Thyroid gland (tissue), 4 donors: ENCODE measurements at regions not wholly inside any gene's neighbourhood (a gene's known extent, or its start where the extent isn't known, plus 50 kb on each side); places are given as distances from the start of the nearest gene placed in this dataset.

ENCODE experiments used
- POLR2A ChIP-seq, 2 donors: fragments of 450-650 bp; IDR thresholded peaks; one replicate each; pipeline ENCODE4 v1.6.1; 2017; ENCODE audit warnings: antibody characterized with exemption in 2 of 2, mild to moderate bottlenecking in 2 of 2, moderate library complexity in 1 of 2
- TF ChIP-seq, protein P1 (sequence below), 6 experiments: fragments of 200-600 bp in 3 of 6; fragments of 450-650 bp in 3 of 6; sonication (generic) in 3 of 6; IDR thresholded peaks; one replicate each; pipeline ENCODE4 v1.5.1; 2016 to 2019; ENCODE audit warnings: antibody characterized with exemption in 6 of 6, mild to moderate bottlenecking in 2 of 6, inconsistent platforms in 1 of 6, moderate library complexity in 1 of 6

DNA sequence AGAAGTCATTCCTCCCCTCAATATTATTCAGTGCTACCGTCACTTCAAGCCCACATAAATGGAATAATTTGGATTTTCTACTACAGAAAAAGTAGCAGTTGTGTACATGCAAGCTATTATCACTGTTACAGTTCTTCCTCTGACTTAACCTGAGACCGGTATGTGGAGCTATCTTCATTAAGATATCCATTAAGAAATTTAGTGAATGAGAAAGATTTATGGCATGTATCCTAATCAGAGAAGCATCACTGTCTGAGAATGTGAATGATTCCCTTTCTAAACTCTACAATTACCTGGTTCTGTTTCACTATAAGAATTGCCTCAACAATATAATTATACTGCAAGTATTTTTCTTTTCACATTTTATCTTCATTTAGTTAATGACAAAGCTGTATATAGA is 278.7 kb downstream of the KLF5 start:
- TF ChIP-seq, protein P1, sequence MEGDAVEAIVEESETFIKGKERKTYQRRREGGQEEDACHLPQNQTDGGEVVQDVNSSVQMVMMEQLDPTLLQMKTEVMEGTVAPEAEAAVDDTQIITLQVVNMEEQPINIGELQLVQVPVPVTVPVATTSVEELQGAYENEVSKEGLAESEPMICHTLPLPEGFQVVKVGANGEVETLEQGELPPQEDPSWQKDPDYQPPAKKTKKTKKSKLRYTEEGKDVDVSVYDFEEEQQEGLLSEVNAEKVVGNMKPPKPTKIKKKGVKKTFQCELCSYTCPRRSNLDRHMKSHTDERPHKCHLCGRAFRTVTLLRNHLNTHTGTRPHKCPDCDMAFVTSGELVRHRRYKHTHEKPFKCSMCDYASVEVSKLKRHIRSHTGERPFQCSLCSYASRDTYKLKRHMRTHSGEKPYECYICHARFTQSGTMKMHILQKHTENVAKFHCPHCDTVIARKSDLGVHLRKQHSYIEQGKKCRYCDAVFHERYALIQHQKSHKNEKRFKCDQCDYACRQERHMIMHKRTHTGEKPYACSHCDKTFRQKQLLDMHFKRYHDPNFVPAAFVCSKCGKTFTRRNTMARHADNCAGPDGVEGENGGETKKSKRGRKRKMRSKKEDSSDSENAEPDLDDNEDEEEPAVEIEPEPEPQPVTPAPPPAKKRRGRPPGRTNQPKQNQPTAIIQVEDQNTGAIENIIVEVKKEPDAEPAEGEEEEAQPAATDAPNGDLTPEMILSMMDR (IDR thresholded peaks at IDR 0.05), result no peak
- TF ChIP-seq POLR2A (IDR thresholded peaks at IDR 0.05), result no peak
